ENCODE measurements at regions not wholly inside any gene's neighbourhood (a gene's known extent, or its start where the extent isn't known, plus 50 kb on each side); places are given as distances from the start of the nearest gene placed in this dataset.

DNA sequence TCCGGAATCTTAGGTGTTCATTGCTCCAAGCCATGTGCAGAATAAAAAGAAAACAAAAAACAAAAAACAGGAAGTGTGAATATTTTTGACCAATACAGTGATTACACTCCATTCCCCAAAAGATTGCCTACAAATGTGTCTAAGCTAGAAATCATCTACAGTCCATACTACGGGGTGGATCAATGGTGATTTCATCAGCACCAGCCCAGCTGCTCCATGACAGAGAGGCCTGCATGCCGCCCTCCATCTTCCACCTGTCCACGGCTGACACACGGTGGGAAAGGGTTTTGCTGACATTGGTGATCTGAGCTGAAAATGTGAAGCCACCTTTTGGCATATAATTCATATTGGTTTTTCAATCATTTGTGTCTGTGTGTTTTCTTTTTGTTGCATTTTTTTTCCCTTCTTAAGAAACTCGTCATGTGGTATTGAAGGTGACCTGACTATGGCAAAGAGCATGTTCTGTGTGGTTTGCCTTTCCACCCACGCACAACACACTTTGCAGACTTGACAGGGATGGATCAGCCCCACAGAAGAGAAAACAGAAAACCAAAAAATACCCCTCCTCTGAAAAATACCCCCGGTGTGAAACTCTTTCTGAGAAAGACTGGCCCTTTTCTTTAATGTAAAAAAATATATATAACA, 533.1 kb downstream of the RNF144A start:
- no peak for TF ChIP-seq TCF12 (IDR thresholded peaks at IDR 0.05; ENCODE audit: low read depth)
- no peak for TF ChIP-seq FOXM1 (IDR thresholded peaks at IDR 0.05; ENCODE audit: borderline replicate concordance, low read depth)
- no peak for TF ChIP-seq YY1 (IDR thresholded peaks at IDR 0.05; ENCODE audit: low read depth)
- TF ChIP-seq, protein P1, sequence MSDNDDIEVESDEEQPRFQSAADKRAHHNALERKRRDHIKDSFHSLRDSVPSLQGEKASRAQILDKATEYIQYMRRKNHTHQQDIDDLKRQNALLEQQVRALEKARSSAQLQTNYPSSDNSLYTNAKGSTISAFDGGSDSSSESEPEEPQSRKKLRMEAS (IDR thresholded peaks at IDR 0.05): no peak
